DMS79 treated with DMSO at 0.1 percent for 48 hours (cell line): ENCODE measurements at regions not wholly inside any gene's neighbourhood (a gene's known extent, or its start where the extent isn't known, plus 50 kb on each side); places are given as distances from the start of the nearest gene placed in this dataset.

Experiments
- DNase-seq: peaks from one replicate; lab custom pipeline; 2025; lab: John Stamatoyannopoulos, UW

- no peak for DNase-seq
These were observed 1713.5 kb upstream of the ACO1 start for GRCh38 chr9:30670805-30671562.

- no peak for DNase-seq
These were observed 1711.3 kb upstream of the ACO1 start for GRCh38 chr9:30673132-30673531.

DNA sequence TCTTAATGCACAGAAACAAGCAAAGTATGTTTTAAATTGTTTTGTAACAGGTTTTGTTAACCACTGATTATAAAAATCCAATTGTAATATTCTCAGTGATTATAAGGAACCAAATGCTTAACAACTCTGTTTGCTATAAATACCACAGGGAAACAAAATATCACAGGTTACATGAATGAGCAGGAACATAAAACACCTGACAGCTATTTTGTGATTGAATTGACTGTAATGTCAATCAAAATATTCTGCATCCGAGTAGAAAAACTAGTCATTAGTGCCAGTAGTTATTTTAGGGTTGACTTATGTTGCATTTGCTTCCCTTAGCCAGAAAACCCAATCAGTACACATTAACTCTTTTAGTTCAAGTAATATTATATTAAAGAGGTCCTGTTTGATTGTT, 1707.8 kb upstream of the ACO1 start:
- no peak for DNase-seq

DNA sequence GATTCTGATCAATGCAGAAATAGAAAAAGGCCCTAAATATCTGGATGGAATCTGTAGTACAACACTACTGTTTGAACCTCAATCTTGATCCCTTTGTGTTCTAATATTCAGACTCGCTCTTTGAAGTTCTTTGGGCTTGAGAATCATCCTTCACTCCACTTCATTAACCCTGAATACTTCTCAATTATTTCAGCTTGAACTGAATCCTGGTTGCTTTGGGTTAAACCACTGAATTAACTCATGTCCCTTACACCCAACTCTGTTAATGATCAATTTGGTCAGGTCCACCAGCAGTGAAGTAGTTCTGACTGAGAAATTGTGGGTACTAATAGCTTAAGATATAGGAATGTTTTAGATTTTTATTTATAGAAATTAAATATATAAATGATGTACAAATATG, 1707.2 kb upstream of the ACO1 start:
- no peak for DNase-seq

GRCh38 chr9:30688801-30689200, 1695.6 kb upstream of the ACO1 start:
- DNase-seq: no peak

- no peak for DNase-seq
These were observed 1686.5 kb upstream of the ACO1 start for GRCh38 chr9:30697958-30698357.

GRCh38 chr9:30711591-30711990, 1672.9 kb upstream of the ACO1 start:
- no peak for DNase-seq

GRCh38 chr9:30713243-30713642, 1671.2 kb upstream of the ACO1 start:
- no peak for DNase-seq

DNA sequence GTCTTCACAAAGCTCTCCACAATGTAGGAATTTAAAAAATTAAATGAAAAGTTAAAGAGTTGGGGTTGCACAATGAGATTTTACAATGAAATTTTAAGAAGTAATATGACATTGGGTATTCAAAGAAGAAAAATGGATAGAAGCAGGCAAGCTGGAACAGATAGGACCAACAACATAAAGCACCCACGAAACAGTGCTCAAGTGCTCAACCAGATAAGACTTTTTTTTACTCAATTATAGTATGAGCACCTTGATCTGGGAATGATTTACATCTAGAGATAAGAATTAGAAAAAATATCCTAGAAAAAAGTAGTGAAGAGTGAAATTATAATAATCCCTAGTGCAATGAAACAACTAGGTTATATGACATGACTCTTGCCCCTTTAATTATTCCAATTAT, 1670.1 kb upstream of the ACO1 start:
- no peak for DNase-seq

GRCh38 chr9:30718483-30718882, 1666.0 kb upstream of the ACO1 start:
- no peak for DNase-seq

GRCh38 chr9:30722065-30722464, 1662.4 kb upstream of the ACO1 start:
- no peak for DNase-seq

DNA sequence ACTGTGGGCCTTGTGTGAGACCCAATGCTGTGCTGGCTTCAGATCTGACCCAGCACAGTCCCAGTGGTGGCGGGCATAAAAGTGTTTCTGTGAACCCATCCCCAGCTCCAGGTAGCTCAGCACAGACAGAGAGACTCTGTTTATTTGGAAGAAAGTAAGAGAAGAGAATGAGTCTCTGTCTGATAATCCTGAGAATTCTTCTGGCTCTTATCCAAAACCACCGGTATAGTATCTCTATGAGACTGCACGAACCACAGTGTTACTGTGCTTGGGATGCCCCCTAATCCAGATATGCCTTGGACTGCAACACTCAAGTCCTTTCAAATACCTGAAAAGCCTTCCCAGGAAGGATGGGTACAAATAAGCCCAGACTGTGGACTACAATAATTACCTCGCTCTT, 1660.8 kb upstream of the ACO1 start:
- no peak for DNase-seq

DNA sequence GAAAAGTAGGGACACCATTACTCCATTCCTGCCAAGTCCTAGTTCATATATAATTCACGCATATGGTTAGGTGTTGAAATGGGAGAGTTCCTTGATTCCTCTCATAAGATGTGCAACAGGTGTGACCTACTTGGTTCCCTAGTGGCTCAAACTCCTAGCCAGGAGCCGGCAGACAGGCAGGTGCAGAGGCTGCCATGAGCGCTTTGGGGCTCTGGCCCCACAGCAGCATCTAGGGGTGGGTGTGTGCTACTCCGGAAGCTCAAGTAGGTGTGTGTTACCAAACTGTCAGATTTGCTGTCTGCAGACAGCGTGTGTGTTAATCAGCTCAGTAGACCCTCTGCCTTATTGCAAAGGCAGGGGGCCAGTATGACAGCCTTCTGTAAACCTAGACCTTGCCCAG, 1652.4 kb upstream of the ACO1 start:
- DNase-seq: no peak

DNA sequence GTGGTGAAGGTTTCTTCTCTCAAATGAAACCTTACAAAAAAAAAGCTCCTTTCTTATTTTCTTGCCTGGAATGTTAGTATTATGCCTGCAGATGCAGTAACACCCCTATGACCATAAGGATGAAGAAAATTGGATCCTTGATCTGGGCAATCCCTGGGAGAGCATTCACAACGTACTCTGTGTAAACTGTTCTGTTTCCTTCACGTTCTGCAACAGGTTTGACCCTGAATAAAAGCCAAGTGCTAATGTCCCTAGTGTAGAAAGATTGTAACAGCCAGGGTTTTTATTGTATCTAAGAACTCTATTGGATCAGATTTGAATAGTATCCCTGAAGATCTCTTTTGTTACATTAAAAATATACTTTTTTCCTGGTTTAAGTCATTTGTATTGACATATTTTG, 1639.6 kb upstream of the ACO1 start:
- no peak for DNase-seq

DNA sequence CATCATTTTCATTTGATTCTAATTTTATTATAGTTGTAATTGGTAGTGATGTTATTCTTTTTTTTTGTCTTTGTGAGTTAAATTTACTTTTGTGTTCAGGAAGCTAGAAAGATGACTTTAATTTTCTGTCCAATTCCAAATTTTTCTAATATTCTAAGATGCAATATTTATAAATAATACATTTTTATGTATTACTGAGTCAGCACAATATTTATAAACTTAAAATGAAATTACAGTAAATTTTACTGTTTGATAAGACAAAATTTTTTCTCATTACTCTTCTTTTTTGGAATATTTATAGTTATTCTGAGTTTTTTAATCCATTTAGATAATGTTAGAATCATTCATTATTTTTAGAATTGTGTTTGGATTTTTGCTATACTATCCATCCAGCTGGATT, 1637.9 kb upstream of the ACO1 start:
- no peak for DNase-seq

DNA sequence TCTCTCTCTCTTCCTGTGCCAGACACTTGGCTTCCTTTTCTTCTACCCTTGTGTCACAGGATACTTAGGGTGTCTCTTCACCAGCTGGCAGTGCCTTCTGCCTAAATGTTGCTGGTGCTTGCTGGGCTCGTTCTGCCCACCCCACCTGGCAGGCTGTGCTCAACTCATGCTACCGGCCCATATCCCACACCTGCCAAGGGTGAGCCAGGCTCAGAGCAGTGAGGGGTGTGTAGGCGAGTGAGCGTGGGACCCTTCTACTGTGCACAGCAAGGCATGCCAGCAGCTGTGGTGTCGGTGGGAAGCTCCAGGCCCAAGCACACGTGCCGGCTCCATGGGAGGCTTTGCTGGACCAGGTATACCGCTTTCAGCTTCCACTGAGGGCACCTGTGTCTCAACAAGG, 1626.7 kb upstream of the ACO1 start:
- no peak for DNase-seq

DNA sequence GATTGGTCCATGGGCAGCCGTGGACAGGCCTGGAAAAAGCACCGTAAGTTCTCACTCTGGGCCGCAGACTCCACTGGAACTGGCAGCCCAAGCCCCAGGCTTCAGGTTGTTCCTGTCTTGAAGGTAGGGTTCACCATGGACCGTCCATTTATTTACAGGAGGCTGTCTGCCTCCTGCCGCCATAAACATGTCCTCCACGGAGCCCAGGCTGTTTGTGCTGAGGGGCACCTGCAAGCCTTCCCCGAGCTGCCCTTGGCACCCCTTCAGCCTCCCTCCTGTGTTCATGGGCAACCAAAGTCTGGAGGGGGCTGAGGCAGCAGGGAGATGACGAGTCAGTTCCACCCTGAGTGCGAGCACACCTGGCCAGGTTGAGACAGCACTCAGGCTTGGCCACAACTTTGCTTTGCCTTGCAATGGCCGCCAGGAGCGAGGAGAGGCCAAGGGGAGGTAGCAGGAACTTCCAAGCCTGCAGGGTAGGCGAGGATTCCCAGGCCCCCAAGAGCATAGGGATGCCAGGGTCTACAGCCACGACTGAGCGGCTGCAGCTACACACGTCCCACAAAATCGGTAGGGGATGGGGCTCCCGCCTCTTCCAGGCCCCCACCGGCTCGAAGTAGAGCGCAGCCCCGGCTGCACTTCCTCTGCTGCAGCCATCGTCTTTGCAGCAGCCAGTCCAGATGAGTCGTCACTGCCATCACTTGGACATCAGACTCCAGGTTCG, 1625.6 kb upstream of the ACO1 start:
- DNase-seq: no peak

DNA sequence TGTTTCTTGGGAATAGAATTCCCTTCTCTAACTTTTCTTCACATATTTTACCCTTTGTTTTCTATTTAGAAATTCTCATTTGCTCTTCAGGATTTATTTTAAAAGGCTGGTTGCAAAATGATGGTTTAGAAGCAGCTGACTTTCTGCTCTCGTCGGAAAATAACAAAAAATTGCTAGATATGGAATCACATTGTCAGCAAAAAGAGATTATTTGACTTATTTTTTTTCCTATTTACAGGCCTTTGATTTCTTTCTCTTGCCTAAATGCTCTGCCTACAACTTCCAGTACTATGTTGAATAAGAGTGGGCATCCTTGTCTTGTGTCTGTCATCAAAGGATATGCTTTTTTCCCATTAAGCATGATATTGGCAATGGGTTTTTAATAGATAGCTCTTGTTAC, 1619.1 kb upstream of the ACO1 start:
- DNase-seq: no peak

DNA sequence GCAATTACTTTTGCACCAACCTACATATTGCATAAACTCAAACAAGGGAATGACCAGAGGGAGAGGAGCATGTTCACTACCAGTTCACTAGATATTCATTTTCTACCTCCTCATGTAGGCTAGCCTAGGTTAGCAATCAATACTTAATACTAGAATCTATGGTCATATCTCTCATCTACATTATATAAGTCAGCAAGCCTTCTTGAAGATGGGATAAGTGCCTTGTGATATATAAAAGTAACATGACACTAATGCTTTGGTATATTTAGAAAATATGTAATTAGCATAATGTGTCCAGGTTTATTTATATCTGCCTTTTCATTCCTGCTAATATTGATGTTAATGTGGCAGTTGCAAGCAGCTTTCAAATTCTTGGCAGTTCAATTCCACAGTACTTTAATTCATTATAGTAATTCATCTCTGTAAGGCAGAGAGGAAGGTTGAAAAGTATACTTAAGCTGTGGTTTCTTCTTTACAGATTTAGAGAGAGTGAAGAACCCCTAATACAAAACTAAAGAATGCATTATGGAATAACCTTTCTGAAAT, 1613.2 kb upstream of the ACO1 start:
- no peak for DNase-seq

DNA sequence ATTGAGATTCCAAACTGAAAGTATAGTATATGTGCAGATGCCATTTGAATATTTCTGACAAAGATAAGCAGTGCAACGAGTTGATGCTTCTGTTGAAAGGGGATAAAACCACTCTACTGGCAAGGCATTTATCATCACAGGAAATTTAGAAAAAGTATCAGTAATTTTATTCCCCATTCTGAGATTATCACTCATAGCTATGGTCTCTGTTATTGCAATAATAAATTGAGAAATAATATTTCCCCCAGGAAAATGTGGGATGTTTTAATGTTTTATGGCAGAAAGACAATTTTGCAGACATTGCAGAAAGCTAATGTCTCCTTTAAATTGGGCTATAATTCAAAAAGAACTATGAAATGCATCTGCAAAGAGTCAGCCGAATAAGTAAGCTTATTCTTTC, 1612.7 kb upstream of the ACO1 start:
- DNase-seq: no peak

GRCh38 chr9:30773427-30773826, 1611.0 kb upstream of the ACO1 start:
- DNase-seq: no peak

DNA sequence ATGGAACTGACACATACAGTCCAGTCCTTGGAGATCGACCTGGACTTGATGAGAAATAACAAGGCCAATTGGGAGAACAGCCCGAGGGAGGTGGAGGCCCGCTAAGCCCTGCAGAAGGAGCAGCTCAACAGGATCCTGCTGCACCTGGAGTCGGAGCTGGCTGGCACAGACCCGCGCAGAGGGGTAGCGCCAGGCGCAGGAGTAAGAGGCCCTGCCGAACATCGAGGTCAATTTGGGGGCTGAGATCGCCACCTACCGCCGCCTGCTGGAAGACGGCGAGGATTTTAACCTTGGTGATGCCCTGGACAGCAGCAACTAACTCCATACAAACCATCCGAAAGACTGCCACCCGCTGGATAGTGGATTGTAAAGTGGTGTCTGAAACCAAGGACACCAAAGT, 1610.1 kb upstream of the ACO1 start:
- no peak for DNase-seq

DNA sequence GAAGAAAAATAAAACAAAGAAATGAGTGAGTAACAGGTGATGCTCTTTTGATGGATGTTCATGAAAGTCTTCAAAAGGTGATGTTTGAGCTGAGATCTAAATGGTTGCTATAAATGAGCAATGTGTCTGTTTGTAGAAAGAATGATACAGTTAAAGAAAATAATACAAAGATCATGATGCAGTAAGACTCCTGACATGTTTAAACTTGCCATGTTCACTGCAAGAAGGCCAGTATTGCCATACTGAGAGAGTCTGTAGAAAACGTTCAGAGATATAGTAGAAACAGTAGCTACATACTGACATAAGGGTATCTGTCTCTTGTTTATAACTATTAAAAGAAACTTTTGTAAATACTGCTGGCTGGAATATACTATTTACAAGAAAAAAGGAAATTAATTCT, 1609.2 kb upstream of the ACO1 start:
- no peak for DNase-seq

DNA sequence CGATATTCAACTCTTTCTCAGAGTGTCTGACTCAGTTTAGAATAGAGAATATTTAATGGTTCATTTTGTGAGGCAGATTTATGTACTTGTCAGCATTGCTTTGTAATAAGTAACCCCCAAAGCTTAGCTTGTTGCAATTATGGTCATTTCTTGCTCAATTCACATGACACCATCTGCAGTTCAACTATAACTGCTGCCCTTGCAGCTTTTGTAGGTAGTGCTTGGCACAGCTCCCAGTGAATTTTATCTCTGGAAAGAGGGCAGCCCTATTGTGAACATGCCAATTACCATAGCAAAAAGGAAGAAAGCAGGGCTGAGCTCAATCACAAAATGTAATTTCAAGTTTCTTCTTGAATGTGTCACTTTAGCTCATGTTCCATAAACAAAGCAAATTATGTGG, 1587.7 kb upstream of the ACO1 start:
- no peak for DNase-seq
